MM.1S (cell line): ENCODE measurements at regions not wholly inside any gene's neighbourhood (a gene's known extent, or its start where the extent isn't known, plus 50 kb on each side); places are given as distances from the start of the nearest gene placed in this dataset.

ENCODE experiments used
- DNase-seq: peaks from one replicate; pipeline ENCODE4 v3.0.0-alpha.2; 2015
- H2AFZ ChIP-seq: fragments of 300-600 bp; sonication (generic); 2 replicates; pipeline ENCODE4 v1.6.0; 2016; ENCODE audit warnings: antibody characterized with exemption, low read length
- H3F3A ChIP-seq: fragments of 300-600 bp; sonication (generic); 2 replicates; pipeline ENCODE4 v1.6.1; 2016; ENCODE audit warnings: mild to moderate bottlenecking, antibody characterized with exemption, low read length, moderate library complexity, mixed read lengths; ENCODE audit not compliant: insufficient read depth
- H3K27ac ChIP-seq: fragments of 300-600 bp; sonication (generic); 2 replicates; pipeline ENCODE4 v1.5.1; 2016; ENCODE audit warnings: mild to moderate bottlenecking, low read length
- H3K27me3 ChIP-seq: fragments of 300-600 bp; sonication (generic); replicated peaks from 2 replicates; pipeline ENCODE4 v1.6.0; 2016; ENCODE audit warnings: low read length; ENCODE audit not compliant: insufficient read depth
- H3K36me3 ChIP-seq: fragments of 300-600 bp; sonication (generic); replicated peaks from 2 replicates; pipeline ENCODE4 v1.6.1; 2016; ENCODE audit warnings: mild to moderate bottlenecking, low read length, mixed read lengths; ENCODE audit not compliant: insufficient read depth
- H3K4me1 ChIP-seq: fragments of 300-600 bp; sonication (generic); 2 replicates; pipeline ENCODE4 v1.6.1; 2016; ENCODE audit warnings: low read length, mixed read lengths
- H3K4me2 ChIP-seq: fragments of 300-600 bp; sonication (generic); 2 replicates; pipeline ENCODE4 v1.6.0; 2016; ENCODE audit warnings: low read depth, low read length
- H3K4me3 ChIP-seq: fragments of 300-600 bp; sonication (generic); 2 replicates; pipeline ENCODE4 v1.5.1; 2016; ENCODE audit warnings: low read length, mixed read lengths
- H3K79me2 ChIP-seq: fragments of 300-600 bp; sonication (generic); 2 replicates; pipeline ENCODE4 v1.6.1; 2016; ENCODE audit warnings: mixed run types, low read length, mixed read lengths
- H3K9ac ChIP-seq: fragments of 300-600 bp; sonication (generic); 2 replicates; pipeline ENCODE4 v1.6.1; 2016; ENCODE audit warnings: low read length, mixed read lengths
- H3K9me2 ChIP-seq: fragments of 300-600 bp; sonication (generic); replicated peaks from 2 replicates; pipeline ENCODE4 v1.6.1; 2016; ENCODE audit warnings: mild to moderate bottlenecking, low read length, mixed read lengths; ENCODE audit not compliant: insufficient read depth
- H3K9me3 ChIP-seq: fragments of 300-600 bp; sonication (generic); replicated peaks from 2 replicates; pipeline ENCODE4 v1.6.1; 2016; ENCODE audit warnings: mild to moderate bottlenecking, low read length, mixed read lengths; ENCODE audit not compliant: insufficient read depth
- H4K20me1 ChIP-seq: fragments of 300-600 bp; sonication (generic); 2 replicates; pipeline ENCODE4 v1.6.1; 2016; ENCODE audit warnings: mild to moderate bottlenecking, low read length, moderate library complexity, mixed read lengths; ENCODE audit not compliant: insufficient read depth
- CTCF ChIP-seq: fragments of 300-600 bp; sonication (generic); IDR thresholded peaks from 2 replicates; pipeline ENCODE4 v1.5.1; 2016; ENCODE audit warnings: antibody characterized with exemption, low read length, mixed read lengths
- EZH2 ChIP-seq: fragments of 300-600 bp; sonication (generic); optimal IDR thresholded peaks from 2 replicates; pipeline ENCODE3; 2017; ENCODE audit warnings: low read depth, mild to moderate bottlenecking, antibody characterized with exemption, low read length, mixed read lengths
- EZH2phosphoT487 ChIP-seq: fragments of 300-600 bp; sonication (generic); IDR thresholded peaks from 2 replicates; pipeline ENCODE4 v1.6.1; 2018; ENCODE audit warnings: antibody characterized with exemption, low read length

GRCh38 chr2:122205641-122206040, 450.2 kb downstream of the TSN start:
- no peaks in the 10 kb centered on the region for H3K9me3 ChIP-seq
- no peaks in the 10 kb centered on the region for H3K4me1 ChIP-seq
- H3K36me3 ChIP-seq, result no peaks in the 10 kb centered on the region
- no peaks in the 10 kb centered on the region for H3K9me2 ChIP-seq
- H3K27me3 ChIP-seq, result no peaks in the 10 kb centered on the region
- H3K27ac ChIP-seq, result no peak overlapping the region
- H3F3A ChIP-seq, result no peaks in the 10 kb centered on the region
- DNase-seq, result no peak
- H3K4me3 ChIP-seq, result no peak overlapping the region
- no peak overlapping the region for H2AFZ ChIP-seq
- H3K4me2 ChIP-seq, result no peak overlapping the region
- H4K20me1 ChIP-seq, result no peaks in the 10 kb centered on the region
- no peak overlapping the region for H3K9ac ChIP-seq
- TF ChIP-seq CTCF, result no peak
- no peak for TF ChIP-seq EZH2
- H3K79me2 ChIP-seq, result no peaks in the 10 kb centered on the region

DNA sequence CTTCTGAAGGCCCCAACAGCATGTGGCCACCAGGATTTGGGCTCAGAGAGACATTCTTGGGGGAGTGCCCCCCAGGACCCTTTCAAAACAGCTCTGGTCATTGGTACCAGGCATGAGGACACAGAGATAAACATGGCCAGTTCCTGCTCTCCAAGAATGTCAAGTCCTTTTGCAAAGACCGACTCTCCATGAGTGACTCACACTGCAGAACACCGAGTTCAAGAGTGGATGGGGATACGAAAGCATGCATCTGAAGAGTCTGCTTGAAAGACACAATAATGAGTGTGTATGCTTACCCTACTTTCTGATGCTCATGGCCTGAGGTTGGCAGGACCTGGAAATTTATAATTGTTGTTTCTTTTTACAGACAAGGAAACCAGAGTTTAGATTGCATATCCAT, 450.6 kb downstream of the TSN start:
- Histone ChIP-seq H3K27me3 (no peaks in the 10 kb centered on the region), H3K9me2 (no peaks in the 10 kb centered on the region), H3K9ac (no peak overlapping the region), H4K20me1 (no peaks in the 10 kb centered on the region), H3K27ac (no peak overlapping the region), H3F3A (no peaks in the 10 kb centered on the region), H3K4me1 (no peaks in the 10 kb centered on the region), H3K36me3 (no peaks in the 10 kb centered on the region), H3K4me3 (no peak overlapping the region), H3K9me3 (no peaks in the 10 kb centered on the region), H3K4me2 (no peak overlapping the region), H2AFZ (no peak overlapping the region), H3K79me2 (no peaks in the 10 kb centered on the region)
- TF ChIP-seq EZH2phosphoT487 (no peak), CTCF (no peak), EZH2 (no peak)
- no peak for DNase-seq

DNA sequence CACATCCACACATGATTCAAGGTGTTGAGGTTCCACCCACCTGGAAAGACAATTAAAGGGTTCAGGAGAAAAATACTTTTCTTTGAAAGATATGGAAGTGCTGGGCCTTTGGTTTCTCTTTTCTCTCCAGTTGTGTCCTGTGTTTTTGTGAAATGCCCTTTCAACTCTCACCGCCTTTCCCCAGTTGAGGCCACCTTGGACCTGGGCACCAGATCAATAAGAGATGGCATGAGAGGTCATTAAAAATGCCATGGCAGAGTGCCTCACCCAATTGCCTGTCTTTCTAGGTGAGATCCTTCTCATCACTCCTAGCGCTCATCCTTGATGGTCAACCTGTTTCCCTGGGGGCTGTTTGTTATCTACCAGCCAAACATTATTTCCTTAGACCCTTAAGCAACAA, 453.9 kb downstream of the TSN start:
- Histone ChIP-seq H3F3A (no peaks in the 10 kb centered on the region), H3K9me3 (no peaks in the 10 kb centered on the region), H2AFZ (no peak overlapping the region), H3K4me3 (no peak overlapping the region), H3K9me2 (no peaks in the 10 kb centered on the region), H4K20me1 (no peaks in the 10 kb centered on the region), H3K36me3 (no peaks in the 10 kb centered on the region), H3K4me1 (no peaks in the 10 kb centered on the region), H3K4me2 (no peak overlapping the region), H3K27ac (no peak overlapping the region), H3K9ac (no peak overlapping the region), H3K27me3 (no peaks in the 10 kb centered on the region), H3K79me2 (no peaks in the 10 kb centered on the region)
- no peak for DNase-seq
- TF ChIP-seq CTCF, result no peak
- no peak for TF ChIP-seq EZH2
- no peak for TF ChIP-seq EZH2phosphoT487
